ENCODE measurements at regions not wholly inside any gene's neighbourhood (a gene's known extent, or its start where the extent isn't known, plus 50 kb on each side); places are given as distances from the start of the nearest gene placed in this dataset.

- no peak for ATAC-seq
- no peaks in the 10 kb centered on the region for H3K36me3 ChIP-seq (ENCODE audit: control insufficient read depth in 2 of 2, insufficient read depth in 2 of 2, low read length in 1 of 2)
- no peaks in the 10 kb centered on the region for H3K27me3 ChIP-seq (replicated peaks in 1 of 2; ENCODE audit: control insufficient read depth in 2 of 2, insufficient read depth in 2 of 2, low read length in 1 of 2)
- BruUV-seq (replicated peaks) = no TSS peak
- no peak overlapping the region for H3K4me3 ChIP-seq
- intact Hi-C loops (cut with micrococcal nuclease; ENCODE audit: unreplicated experiment) = no loop called here
- no peak for FAIRE-seq
- no peak overlapping the region for H3K9ac ChIP-seq (ENCODE audit: control insufficient read depth, insufficient read depth, low read length)
- no peaks in the 10 kb centered on the region for H4K20me1 ChIP-seq (ENCODE audit: control insufficient read depth, insufficient read depth)
- H3K79me2 ChIP-seq (ENCODE audit: control insufficient read depth, insufficient read depth, low read length) = no peaks in the 10 kb centered on the region
- H3K9me3 ChIP-seq (replicated peaks; ENCODE audit: control insufficient read depth, insufficient read depth, low read length) = no peaks in the 10 kb centered on the region
- H2AFZ ChIP-seq (ENCODE audit: control insufficient read depth, low read depth, low read length) = no peak overlapping the region; the same call in 1 of the 2 replicates
- ChIA-PET POLR2A (no interaction called here), RAD21 (ENCODE audit: unreplicated experiment) (no interaction called here), SMC1A (ENCODE audit: uncharacterized antibody, unreplicated experiment) (interaction anchor here (0.9 to 1.5 kb wide), 3 partner anchors 45 to 220 kb away, joined by 3 to 5 read pairs (median 4); no protein-coding TSS in a partner anchor), CTCF (interaction anchor here (1.8 kb wide), 1 partner anchor 46 kb away, joined by 9 read pairs; no protein-coding TSS in a partner anchor)
- TF ChIP-seq EP300 (IDR thresholded peaks at IDR 0.05; ENCODE audit: borderline replicate concordance in 1 of 2, control insufficient read depth in 1 of 2, low read depth in 2 of 2, low read length in 2 of 2) (no peak), STAT1 (conservative IDR thresholded peaks at IDR 0.05) (no peak), STAT3 (IDR thresholded peaks at IDR 0.05; ENCODE audit: low read depth, low read length) (no peak), TBL1XR1 (IDR thresholded peaks at IDR 0.05; ENCODE audit: low read depth, low read length) (no peak), CHD2 (IDR thresholded peaks at IDR 0.05; ENCODE audit: borderline replicate concordance, low read depth, low read length) (no peak), ZNF24 (IDR thresholded peaks at IDR 0.05) (no peak), SUZ12 (IDR thresholded peaks at IDR 0.05; ENCODE audit: unreplicated experiment) (no peak), WRNIP1 (IDR thresholded peaks at IDR 0.05; ENCODE audit: borderline replicate concordance, low read depth, low read length) (no peak), SIX5 (IDR thresholded peaks at IDR 0.05; ENCODE audit: low read depth, low read length, severe bottlenecking) (no peak), SP1 (IDR thresholded peaks at IDR 0.05; ENCODE audit: low read depth, low read length) (no peak), RCOR1 (conservative IDR thresholded peaks at IDR 0.05; ENCODE audit: low read depth, low read length) (no peak), ATF7 (IDR thresholded peaks at IDR 0.05; ENCODE audit: low read depth) (no peak), KAT2A (conservative IDR thresholded peaks at IDR 0.05; ENCODE audit: control insufficient read depth, low read depth, low read length) (no peak), TAF1 (IDR thresholded peaks at IDR 0.05; ENCODE audit: borderline replicate concordance, low read depth, low read length) (no peak), YY1 (IDR thresholded peaks at IDR 0.05; ENCODE audit: low read depth, low read length) (no peak), NRF1 (conservative IDR thresholded peaks at IDR 0.05; ENCODE audit: low read depth, low read length) (no peak)
- TF ChIP-seq, protein P1, sequence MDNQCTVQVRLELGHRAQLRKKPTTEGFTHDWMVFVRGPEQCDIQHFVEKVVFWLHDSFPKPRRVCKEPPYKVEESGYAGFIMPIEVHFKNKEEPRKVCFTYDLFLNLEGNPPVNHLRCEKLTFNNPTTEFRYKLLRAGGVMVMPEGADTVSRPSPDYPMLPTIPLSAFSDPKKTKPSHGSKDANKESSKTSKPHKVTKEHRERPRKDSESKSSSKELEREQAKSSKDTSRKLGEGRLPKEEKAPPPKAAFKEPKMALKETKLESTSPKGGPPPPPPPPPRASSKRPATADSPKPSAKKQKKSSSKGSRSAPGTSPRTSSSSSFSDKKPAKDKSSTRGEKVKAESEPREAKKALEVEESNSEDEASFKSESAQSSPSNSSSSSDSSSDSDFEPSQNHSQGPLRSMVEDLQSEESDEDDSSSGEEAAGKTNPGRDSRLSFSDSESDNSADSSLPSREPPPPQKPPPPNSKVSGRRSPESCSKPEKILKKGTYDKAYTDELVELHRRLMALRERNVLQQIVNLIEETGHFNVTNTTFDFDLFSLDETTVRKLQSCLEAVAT (IDR thresholded peaks at IDR 0.05) = no peak
- TF ChIP-seq, protein P2, sequence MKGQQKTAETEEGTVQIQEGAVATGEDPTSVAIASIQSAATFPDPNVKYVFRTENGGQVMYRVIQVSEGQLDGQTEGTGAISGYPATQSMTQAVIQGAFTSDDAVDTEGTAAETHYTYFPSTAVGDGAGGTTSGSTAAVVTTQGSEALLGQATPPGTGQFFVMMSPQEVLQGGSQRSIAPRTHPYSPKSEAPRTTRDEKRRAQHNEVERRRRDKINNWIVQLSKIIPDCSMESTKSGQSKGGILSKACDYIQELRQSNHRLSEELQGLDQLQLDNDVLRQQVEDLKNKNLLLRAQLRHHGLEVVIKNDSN (IDR thresholded peaks at IDR 0.05; ENCODE audit: borderline replicate concordance, extremely low read length, insufficient read depth, low read depth, low read length) = no peak
- TF ChIP-seq, protein P3, sequence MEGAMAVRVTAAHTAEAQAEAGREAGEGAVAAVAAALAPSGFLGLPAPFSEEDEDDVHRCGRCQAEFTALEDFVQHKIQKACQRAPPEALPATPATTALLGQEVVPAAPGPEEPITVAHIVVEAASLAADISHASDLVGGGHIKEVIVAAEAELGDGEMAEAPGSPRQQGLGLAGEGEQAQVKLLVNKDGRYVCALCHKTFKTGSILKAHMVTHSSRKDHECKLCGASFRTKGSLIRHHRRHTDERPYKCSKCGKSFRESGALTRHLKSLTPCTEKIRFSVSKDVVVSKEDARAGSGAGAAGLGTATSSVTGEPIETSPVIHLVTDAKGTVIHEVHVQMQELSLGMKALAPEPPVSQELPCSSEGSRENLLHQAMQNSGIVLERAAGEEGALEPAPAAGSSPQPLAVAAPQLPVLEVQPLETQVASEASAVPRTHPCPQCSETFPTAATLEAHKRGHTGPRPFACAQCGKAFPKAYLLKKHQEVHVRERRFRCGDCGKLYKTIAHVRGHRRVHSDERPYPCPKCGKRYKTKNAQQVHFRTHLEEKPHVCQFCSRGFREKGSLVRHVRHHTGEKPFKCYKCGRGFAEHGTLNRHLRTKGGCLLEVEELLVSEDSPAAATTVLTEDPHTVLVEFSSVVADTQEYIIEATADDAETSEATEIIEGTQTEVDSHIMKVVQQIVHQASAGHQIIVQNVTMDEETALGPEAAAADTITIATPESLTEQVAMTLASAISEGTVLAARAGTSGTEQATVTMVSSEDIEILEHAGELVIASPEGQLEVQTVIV (IDR thresholded peaks at IDR 0.05; ENCODE audit: borderline replicate concordance, partially characterized antibody) = no peak
- in situ Hi-C loops (cut with MboI) = no loop called here
- no peak overlapping the region for H3K4me2 ChIP-seq (ENCODE audit: control insufficient read depth, insufficient read depth)
- 2% methylated on average over 5 of the region's 5 CpGs for WGBS (ENCODE audit: insufficient coverage, insufficient replicate concordance, low lambda C conversion rate, missing lambda C conversion rate)
- H3K4me1 ChIP-seq (ENCODE audit: control insufficient read depth, insufficient read depth, low read length) = no peaks in the 10 kb centered on the region
- H3K27ac ChIP-seq (ENCODE audit: control insufficient read depth, insufficient read depth) = no peak overlapping the region
- DNase-seq (ENCODE audit: low read depth, low spot score) = no peak
Observed at GRCh38 chr2:118268268-118268667, 180.0 kb downstream of the INSIG2 start.

All from GM12878 (cell line).